ENCODE measurements at regions not wholly inside any gene's neighbourhood (a gene's known extent, or its start where the extent isn't known, plus 50 kb on each side); places are given as distances from the start of the nearest gene placed in this dataset.
"Not testable (repeated sequence)": the region's sequence is repeated elsewhere in the genome, so short reads cannot be mapped to it uniquely, and the experiment has no call there.

DNA sequence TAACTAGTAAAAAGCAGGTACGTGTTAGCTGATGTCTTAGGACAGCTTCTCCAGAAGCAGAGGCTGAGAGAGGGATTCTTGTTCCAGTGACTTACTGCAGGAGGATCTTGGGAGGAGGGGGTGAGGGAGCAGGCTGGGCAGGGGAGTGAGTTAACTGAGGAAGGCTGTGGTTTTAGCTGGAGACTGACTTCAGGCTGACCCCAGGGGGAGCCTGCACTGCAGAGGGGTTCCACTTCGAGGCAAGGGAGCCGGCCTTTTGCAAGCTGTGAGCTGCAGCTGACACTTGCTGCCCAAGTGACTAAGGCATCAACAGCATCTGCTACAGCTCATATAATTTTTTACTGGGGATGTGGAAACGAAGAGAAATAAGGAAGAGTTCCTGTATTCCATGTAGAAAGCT lies 50.4 kb upstream of the SOD1 start:
- no peak for DNase-seq

- no peak for DNase-seq
Measured at GRCh38 chr21:31607791-31608190, 51.7 kb upstream of the SOD1 start.

DNA sequence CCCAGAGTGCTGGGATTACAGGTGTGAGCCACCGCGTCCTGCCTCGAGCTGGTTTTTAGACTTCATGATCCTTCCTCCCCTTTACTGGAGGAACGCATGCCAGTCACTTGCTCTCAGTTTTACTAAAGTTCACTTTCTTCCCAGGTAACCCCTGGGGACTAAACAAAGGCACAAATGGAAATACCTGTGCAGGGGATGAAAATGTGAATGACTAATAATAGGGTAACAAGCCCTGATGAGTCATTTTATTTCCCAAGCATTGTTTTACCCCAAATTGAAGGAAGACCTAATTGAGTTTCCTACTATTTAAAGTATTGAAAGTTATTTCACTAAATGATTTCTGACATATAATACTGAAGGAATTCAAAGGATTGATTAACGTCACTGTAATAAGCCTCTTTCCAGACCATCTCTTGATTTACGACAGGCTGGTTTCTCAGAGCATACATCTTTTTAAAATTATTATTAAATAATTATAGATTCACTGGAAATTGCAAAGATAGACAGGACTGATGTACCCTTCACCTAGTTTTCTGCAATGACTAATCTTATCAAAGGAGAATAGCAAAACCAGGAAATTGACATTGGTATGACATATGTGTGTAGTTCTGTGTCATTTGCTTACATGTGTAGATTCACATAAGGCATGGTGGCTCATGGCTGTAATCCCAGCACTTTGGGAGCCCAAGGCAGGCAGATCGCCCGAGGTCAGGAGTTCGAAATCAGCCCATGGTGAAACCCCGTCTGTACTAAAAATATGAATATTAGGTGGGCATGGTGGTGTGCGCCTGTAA lies 53.2 kb upstream of the SOD1 start:
- no peak for DNase-seq

DNA sequence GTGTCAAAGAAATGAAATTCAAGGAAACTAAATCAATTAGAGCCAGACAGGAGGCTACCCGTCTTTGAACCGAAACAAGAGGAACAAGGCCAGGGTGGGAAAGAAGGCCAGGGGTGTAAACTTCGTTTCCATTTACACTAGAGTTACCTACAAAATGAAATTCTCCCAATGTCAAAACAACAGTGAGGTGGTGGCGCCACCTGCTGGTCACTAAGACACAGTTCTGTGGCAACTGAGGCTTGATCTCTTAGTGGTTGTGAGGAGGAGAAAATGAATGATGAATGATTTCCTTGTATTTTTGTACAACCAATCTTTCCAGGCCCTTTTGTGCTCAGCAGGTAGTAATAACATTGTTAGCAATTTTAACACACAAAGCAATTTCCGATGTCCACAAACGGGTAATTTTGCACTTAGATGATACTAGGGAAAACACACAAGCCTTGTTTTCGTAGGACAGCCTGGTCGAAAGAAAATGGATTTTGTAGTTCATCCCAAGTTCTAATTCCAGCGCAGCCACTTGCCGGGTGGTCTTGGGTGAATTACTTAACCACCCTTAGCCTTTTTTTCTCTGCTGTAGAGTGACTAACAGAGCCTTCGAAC lies 54.8 kb upstream of the SOD1 start:
- DNase-seq: peak; percentile 20

- DNase-seq: no peak
Measured at GRCh38 chr21:31599563-31599962, 59.9 kb upstream of the SOD1 start.

GRCh38 chr21:31599013-31599412 lies 60.5 kb upstream of the SOD1 start:
- DNase-seq: no peak

- no peak for DNase-seq
Measured at GRCh38 chr21:31597683-31598082, 61.8 kb upstream of the SOD1 start.

- DNase-seq: no peak
Measured at GRCh38 chr21:31596055-31596454, 63.4 kb upstream of the SOD1 start.

- DNase-seq: no peak
Measured at GRCh38 chr21:31594726-31595125, 64.8 kb upstream of the SOD1 start.

GRCh38 chr21:31594279-31594678 lies 65.2 kb upstream of the SOD1 start:
- DNase-seq: no peak

DNA sequence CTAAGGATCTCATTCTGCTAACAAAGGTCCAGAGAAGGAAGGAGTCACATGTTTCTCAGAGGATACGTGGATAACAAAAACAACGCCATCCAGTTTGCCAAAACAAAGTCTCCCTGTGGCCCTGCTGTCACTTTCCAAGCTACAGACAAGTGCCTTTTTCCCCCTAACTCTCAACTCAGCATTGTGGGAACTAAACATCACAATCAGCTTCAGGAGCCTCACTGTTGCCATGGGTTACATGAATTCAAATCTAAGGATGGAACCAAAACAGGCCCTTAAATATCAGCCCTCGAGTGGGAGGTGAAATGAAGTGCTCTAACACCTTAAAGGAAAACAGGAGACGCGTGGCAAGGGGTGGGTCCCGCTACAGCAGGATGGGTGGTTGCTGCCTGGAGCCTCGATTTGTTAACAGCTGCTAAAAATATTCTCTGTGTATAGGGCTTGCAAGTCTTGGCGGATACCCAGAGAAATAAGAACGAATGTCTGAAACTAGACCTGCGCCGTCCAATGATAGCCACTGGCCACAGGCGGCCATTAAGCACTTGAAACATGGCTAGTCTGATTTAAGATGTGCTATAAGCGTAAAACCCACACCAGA lies 66.4 kb upstream of the SOD1 start:
- DNase-seq: no peak

DNA sequence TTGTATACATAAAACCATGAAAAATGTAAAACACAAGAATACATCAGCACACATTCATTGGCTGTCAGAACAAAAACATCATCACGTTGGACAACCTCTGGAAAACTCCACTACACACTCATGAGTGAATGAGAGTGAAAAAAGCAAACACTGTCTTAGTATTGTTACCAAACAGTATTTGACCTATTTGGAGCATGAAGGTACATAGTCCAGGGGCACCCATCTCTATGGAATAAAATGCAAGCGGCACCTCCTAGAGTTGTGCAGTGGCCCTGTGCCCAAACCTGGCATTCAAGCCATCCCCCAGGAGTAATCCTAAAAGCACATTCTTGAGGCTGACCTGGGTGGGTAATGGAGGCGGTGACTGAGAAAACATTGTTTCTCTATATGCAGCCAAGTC lies 67.0 kb upstream of the SOD1 start:
- no peak for DNase-seq

DNA sequence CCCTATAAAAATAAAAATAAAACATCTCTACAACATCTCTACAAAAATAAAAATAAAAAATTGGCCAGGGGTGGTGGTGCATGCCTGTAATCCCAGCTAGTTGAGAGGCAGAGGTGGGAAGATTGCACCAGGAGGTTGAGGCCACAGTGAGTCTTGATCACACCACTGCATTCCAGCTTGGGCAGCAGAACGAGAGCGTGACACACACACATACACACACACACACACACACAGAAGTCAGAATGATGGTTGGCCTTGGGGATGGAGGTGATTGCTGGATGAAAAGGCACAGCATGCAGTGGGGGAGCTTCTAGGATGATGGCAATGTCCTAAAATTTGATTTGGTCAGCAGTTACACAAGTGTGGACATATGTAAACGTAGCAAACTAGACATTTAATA lies 69.7 kb upstream of the SOD1 start:
- DNase-seq: no peak

DNA sequence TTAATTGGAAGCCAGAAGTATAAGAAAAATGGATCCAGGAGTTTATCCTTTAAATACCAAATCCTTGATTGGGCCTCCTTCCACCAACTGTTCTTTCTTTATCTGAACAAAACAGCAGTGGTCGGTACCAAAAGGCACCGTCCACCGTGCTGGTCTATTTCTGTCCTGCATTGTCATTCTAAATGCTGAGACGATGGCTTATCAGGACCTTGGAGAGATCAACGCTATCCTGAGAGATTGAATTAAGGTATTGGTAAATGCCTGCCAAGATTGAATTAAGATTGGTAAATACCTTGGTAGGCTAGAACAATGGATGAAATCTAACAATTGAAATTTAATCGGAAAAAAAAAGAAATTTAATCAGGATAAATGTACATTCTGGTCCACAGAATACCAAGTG lies 73.4 kb upstream of the SOD1 start:
- DNase-seq: no peak

DNA sequence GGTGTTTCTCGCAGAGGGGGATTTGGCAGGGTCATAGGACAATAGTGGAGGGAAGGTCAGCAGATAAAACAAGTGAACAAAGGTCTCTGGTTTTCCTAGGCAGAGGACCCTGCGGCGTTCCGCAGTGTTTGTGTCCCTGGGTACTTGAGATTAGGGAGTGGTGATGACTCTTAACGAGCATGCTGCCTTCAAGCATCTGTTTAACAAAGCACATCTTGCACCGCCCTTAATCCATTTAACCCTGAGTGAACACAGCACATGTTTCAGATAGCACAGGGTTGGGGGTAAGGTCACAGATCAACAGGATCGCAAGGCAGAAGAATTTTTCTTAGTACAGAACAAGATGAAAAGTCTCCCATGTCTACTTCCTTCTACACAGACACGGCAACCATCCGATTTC lies 75.6 kb upstream of the SOD1 start:
- DNase-seq: not testable (repeated sequence)

DNA sequence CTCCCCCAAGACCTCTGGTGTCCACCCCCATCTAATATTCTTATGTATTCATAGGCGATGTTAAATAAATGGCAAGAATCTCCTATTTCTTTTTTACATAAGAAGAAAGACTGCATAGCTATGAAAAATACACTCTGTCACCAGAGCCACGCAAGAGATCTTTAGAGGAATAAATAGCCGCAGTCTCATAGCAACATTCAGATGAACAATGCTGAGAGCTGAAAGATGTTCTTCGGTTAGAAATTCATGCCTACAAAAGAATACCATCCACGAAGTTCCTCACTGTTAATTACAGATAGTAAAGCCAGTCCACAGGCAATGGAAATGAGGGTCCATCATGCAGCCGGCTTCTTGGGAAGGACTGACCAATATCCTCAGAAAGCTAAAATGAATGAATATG lies 76.0 kb upstream of the SOD1 start:
- no peak for DNase-seq

- peak; percentile 36 for DNase-seq
Measured at GRCh38 chr21:31580866-31581276, 78.6 kb upstream of the SOD1 start.

- DNase-seq: no peak
Measured at GRCh38 chr21:31577271-31577670, 82.2 kb upstream of the SOD1 start.

DNA sequence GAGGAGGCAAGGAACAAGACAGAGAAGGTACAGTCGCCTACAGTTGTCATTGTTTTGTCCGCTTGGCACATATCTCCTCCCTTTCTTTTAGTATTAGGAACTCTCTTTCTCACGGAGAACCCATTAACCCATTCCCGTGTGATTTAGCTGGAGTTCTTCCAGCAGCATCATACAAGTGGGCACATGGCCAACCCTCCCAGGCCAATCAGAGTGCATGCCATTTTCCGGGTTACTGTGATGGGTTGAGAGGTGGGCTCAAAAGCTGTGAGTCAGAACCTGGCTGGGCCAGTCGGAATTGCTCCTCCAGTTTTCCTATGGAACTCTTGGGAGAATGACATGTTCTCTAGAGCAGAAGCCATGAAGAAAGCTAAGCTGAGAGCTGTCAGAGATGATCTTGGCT lies 83.1 kb upstream of the SOD1 start:
- DNase-seq: no peak

- DNase-seq: no peak
Measured at GRCh38 chr21:31573217-31573616, 86.3 kb upstream of the SOD1 start.

- DNase-seq: no peak
Measured at GRCh38 chr21:31571879-31572278, 87.6 kb upstream of the SOD1 start.

DNA sequence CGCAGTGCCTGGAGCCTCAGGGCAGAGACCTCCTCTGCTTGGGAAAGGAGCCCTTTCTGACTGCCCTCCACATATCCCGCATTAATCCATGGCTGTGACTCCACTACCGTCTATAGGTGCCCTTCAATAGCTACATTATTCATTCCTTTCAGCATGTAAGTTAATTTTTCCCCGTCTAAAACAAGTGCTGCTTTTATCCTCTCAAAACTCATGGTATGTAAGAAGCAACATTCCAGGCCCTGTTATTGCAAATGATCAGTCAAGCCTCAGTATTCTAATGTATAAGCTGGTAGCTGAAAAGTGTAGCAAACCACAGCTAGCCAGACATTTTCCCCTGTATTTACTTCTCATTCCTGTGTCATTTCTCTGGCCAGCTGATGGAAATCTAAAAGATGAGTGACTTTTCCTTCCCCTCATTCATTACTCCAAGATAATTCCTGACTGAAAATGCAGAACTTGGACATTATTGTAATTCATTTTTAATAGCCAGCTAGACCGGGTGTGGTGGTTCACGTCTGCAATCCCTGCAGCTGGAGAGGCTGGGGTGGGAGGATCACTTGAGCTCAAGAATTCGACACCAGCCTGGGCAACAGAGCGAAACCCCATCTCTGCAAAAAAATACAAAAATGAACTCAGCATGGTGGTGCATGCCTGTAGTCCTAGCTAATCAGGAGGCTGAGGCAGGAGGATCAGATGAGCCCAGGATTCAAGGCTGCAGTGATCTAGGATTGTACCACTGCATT lies 88.5 kb upstream of the SOD1 start:
- no peak for DNase-seq

GRCh38 chr21:31566611-31567010 lies 92.9 kb upstream of the SOD1 start:
- DNase-seq: no peak

Data from right kidney (tissue), 1 donor.